GM23338 (cell line): ENCODE measurements at regions not wholly inside any gene's neighbourhood (a gene's known extent, or its start where the extent isn't known, plus 50 kb on each side); places are given as distances from the start of the nearest gene placed in this dataset.

Source experiments
- ATAC-seq: fragments of 200-7000 bp; cut with Tn5 transposase; 3 replicates; pipeline ENCODE4 v1.9.1; 2020
- DNase-seq: peaks from one replicate; pipeline ENCODE4 v3.0.0-alpha.2; 2015; ENCODE audit warnings: low spot score
- H2AFZ ChIP-seq: fragments of 200-600 bp; sonication (generic); 2 replicates; pipeline ENCODE4 v1.8.0; 2016; ENCODE audit warnings: antibody characterized with exemption, mild to moderate bottlenecking, moderate library complexity
- H3F3A ChIP-seq: fragments of 200-600 bp; sonication (generic); replicated peaks from 2 replicates; pipeline ENCODE4 v1.8.0; 2017; ENCODE audit warnings: antibody characterized with exemption, mixed run types, low read depth
- H3K27ac ChIP-seq: fragments of 200-600 bp; sonication (generic); 2 replicates; pipeline ENCODE4 v1.6.1; 2016; ENCODE audit warnings: low read depth
- H3K27me3 ChIP-seq: fragments of 200-600 bp; sonication (generic); 2 replicates; pipeline ENCODE4 v1.8.0; 2016; ENCODE audit warnings: mild to moderate bottlenecking, mixed run types, moderate library complexity; ENCODE audit not compliant: insufficient read depth
- H3K36me3 ChIP-seq: fragments of 200-600 bp; sonication (generic); 2 replicates; pipeline ENCODE4 v1.8.0; 2016; ENCODE audit warnings: mild to moderate bottlenecking; ENCODE audit not compliant: insufficient read depth
- H3K4me1 ChIP-seq: fragments of 200-600 bp; sonication (generic); 2 replicates; pipeline ENCODE4 v1.8.0; 2016; ENCODE audit warnings: mild to moderate bottlenecking, moderate library complexity; ENCODE audit not compliant: insufficient read depth
- H3K4me2 ChIP-seq: fragments of 200-600 bp; sonication (generic); 2 replicates; pipeline ENCODE4 v1.7.1; 2017; ENCODE audit warnings: mixed run types
- H3K4me3 ChIP-seq: fragments of 200-600 bp; sonication (generic); 2 replicates; pipeline ENCODE4 v1.6.1; 2016; ENCODE audit warnings: mixed run types
- H3K79me2 ChIP-seq: fragments of 200-600 bp; sonication (generic); replicated peaks from 2 replicates; pipeline ENCODE4 v1.8.0; 2017; ENCODE audit warnings: mild to moderate bottlenecking; ENCODE audit not compliant: insufficient read depth
- H3K9me2 ChIP-seq: fragments of 200-600 bp; sonication (generic); 2 replicates; pipeline ENCODE4 v1.8.0; 2017; ENCODE audit not compliant: insufficient read depth
- H4K20me1 ChIP-seq: fragments of 200-600 bp; sonication (generic); replicated peaks from 2 replicates; pipeline ENCODE4 v1.8.0; 2017; ENCODE audit warnings: mild to moderate bottlenecking; ENCODE audit not compliant: insufficient read depth
- H3K27ac Mint-ChIP-seq: 2 replicates; pipeline ENCODE4 v1.8.0; 2020; ENCODE audit warnings: inconsistent platforms, mild to moderate bottlenecking, moderate library complexity, mixed read lengths
- H3K27me3 Mint-ChIP-seq: 3 replicates; pipeline ENCODE4 v1.8.0; 2022; ENCODE audit warnings: low read depth, mild to moderate bottlenecking, moderate library complexity, mixed read lengths, inconsistent platforms; ENCODE audit not compliant: insufficient read depth, poor library complexity
- H3K36me3 Mint-ChIP-seq: 3 replicates; pipeline ENCODE4 v1.8.0; 2021; ENCODE audit warnings: low read depth, mild to moderate bottlenecking, inconsistent platforms, moderate library complexity, mixed read lengths
- H3K4me1 Mint-ChIP-seq: 3 replicates; pipeline ENCODE4 v1.8.0; 2020; ENCODE audit warnings: mild to moderate bottlenecking, inconsistent platforms, mixed read lengths
- H3K4me3 Mint-ChIP-seq: 3 replicates; pipeline ENCODE4 v1.8.0; 2021; ENCODE audit warnings: moderate library complexity, mild to moderate bottlenecking, inconsistent platforms, mixed read lengths
- H3K9me3 Mint-ChIP-seq: 3 replicates; pipeline ENCODE4 v1.8.0; 2020; ENCODE audit warnings: moderate library complexity, mild to moderate bottlenecking, inconsistent platforms, mixed read lengths
- CREB1 ChIP-seq: fragments of 250-450 bp; sonication (Bioruptor Pico); IDR thresholded peaks from 2 replicates; pipeline ENCODE4 v1.5.0; 2020; ENCODE audit warnings: low read depth, mild to moderate bottlenecking, moderate library complexity
- ETS1 ChIP-seq: IDR thresholded peaks from 2 replicates; pipeline ENCODE4 v1.6.1; 2016; ENCODE audit warnings: antibody characterized with exemption
- EZH2 ChIP-seq: fragments of 200-600 bp; sonication (generic); IDR thresholded peaks from one replicate; pipeline ENCODE4 v1.8.0; 2017; ENCODE audit warnings: antibody characterized with exemption, mild to moderate bottlenecking, low read depth; ENCODE audit not compliant: unreplicated experiment
- JUNB ChIP-seq: IDR thresholded peaks from one replicate; pipeline ENCODE4 v1.6.1; 2016; ENCODE audit warnings: antibody characterized with exemption; ENCODE audit not compliant: unreplicated experiment
- POLR2AphosphoS5 ChIP-seq: IDR thresholded peaks from 2 replicates; pipeline ENCODE4 v1.6.1; 2016; ENCODE audit warnings: antibody characterized with exemption, low read depth
- ZNF114 ChIP-seq: fragments of 250-450 bp; sonication (Bioruptor Pico); IDR thresholded peaks from 2 replicates; pipeline ENCODE4 v1.5.0; 2020; ENCODE audit warnings: mild to moderate bottlenecking, moderate library complexity
- ZNF331 ChIP-seq: fragments of 250-450 bp; sonication (Bioruptor Pico); IDR thresholded peaks from 2 replicates; pipeline ENCODE4 v1.5.0; 2020; ENCODE audit warnings: low read depth, mild to moderate bottlenecking, moderate library complexity
- ZNF462 ChIP-seq: fragments of 250-450 bp; sonication (Bioruptor Pico); IDR thresholded peaks from 2 replicates; pipeline ENCODE4 v1.5.0; 2020; ENCODE audit warnings: mild to moderate bottlenecking, moderate library complexity
- TF ChIP-seq, protein P1 (sequence below): IDR thresholded peaks from one replicate; pipeline ENCODE4 v1.6.1; 2018; ENCODE audit warnings: antibody characterized with exemption; ENCODE audit not compliant: unreplicated experiment

DNA sequence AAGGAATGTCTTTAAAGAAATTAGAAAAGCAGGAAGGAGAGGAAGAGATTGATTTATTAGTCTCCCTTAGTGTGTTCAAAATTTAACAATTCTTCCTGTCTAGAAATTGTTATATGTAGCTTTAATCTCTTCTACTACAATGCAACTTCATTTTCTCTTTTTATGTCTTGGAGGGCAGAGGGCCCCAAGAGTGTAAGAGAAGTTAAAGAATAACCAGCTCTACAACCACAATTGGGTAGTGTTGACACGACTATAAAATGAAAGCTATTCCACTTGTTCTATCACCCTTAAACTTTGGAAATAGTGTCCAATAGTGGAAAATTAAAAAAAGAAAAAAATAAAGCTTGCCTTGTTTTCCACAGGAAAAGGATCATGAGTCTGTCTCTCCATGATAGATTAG is 82.6 kb upstream of the DPYD start:
- no peaks in the 10 kb centered on the region for H3K27me3 ChIP-seq
- Mint-ChIP-seq H3K9me3 (no peaks in the 10 kb centered on the region), H3K27me3 (no peaks in the 10 kb centered on the region), H3K4me3 (no peak overlapping the region), H3K27ac (no peak overlapping the region), H3K4me1 (peaks cover 11% of the 10 kb centered on the region; the same call in 2 of the 3 replicates), H3K36me3 (no peaks in the 10 kb centered on the region)
- H3K4me3 ChIP-seq: no peak overlapping the region
- H4K20me1 ChIP-seq: no peaks in the 10 kb centered on the region; the same call in 1 of the 2 replicates
- H3K27ac ChIP-seq: no peak overlapping the region
- TF ChIP-seq EZH2 (no peak), POLR2AphosphoS5 (no peak), ZNF462 (no peak), ETS1 (no peak), CREB1 (CRISPR knock-in tag) (no peak), ZNF114 (CRISPR knock-in tag) (no peak), JUNB (no peak), ZNF331 (no peak)
- TF ChIP-seq, protein P1, sequence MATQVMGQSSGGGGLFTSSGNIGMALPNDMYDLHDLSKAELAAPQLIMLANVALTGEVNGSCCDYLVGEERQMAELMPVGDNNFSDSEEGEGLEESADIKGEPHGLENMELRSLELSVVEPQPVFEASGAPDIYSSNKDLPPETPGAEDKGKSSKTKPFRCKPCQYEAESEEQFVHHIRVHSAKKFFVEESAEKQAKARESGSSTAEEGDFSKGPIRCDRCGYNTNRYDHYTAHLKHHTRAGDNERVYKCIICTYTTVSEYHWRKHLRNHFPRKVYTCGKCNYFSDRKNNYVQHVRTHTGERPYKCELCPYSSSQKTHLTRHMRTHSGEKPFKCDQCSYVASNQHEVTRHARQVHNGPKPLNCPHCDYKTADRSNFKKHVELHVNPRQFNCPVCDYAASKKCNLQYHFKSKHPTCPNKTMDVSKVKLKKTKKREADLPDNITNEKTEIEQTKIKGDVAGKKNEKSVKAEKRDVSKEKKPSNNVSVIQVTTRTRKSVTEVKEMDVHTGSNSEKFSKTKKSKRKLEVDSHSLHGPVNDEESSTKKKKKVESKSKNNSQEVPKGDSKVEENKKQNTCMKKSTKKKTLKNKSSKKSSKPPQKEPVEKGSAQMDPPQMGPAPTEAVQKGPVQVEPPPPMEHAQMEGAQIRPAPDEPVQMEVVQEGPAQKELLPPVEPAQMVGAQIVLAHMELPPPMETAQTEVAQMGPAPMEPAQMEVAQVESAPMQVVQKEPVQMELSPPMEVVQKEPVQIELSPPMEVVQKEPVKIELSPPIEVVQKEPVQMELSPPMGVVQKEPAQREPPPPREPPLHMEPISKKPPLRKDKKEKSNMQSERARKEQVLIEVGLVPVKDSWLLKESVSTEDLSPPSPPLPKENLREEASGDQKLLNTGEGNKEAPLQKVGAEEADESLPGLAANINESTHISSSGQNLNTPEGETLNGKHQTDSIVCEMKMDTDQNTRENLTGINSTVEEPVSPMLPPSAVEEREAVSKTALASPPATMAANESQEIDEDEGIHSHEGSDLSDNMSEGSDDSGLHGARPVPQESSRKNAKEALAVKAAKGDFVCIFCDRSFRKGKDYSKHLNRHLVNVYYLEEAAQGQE: no peak
- no peaks in the 10 kb centered on the region for H3K36me3 ChIP-seq
- H3K9me2 ChIP-seq: no peaks in the 10 kb centered on the region
- no peaks in the 10 kb centered on the region for H3K79me2 ChIP-seq
- ATAC-seq: no peak
- no peak overlapping the region for H2AFZ ChIP-seq
- peaks cover 11% of the 10 kb centered on the region; the same call in 1 of the 2 replicates for H3K4me1 ChIP-seq
- no peaks in the 10 kb centered on the region for H3F3A ChIP-seq
- no peak for DNase-seq
- H3K4me2 ChIP-seq: no peak overlapping the region
